Right lobe of liver (tissue), 4 donors: ENCODE measurements at regions not wholly inside any gene's neighbourhood (a gene's known extent, or its start where the extent isn't known, plus 50 kb on each side); places are given as distances from the start of the nearest gene placed in this dataset.

Experiments
- CTCF ChIP-seq, 4 donors: fragments of 200-600 bp in 3 of 4; fragments of 450-650 bp in 1 of 4; IDR thresholded peaks; one replicate each; pipeline versions ENCODE4 v1.5.1 to v1.8.0; 2016 to 2022; ENCODE audit warnings: antibody characterized with exemption in 4 of 4, mild to moderate bottlenecking in 2 of 4
- POLR2A ChIP-seq: fragments of 450-650 bp; IDR thresholded peaks from one replicate; pipeline ENCODE4 v1.6.1; 2017; ENCODE audit warnings: antibody characterized with exemption, mild to moderate bottlenecking
- donor health status: DM: no; HTN: no; CAD: no.
- donor health status: DM: no; HTN: no; CAD: no.
- donor health status: DM: no; HTN: yes; CAD: no.

- no peak for TF ChIP-seq POLR2A
- no peak for TF ChIP-seq CTCF (IDR thresholded peaks at IDR 0.05)
Measured at GRCh38 chr20:39850246-39850645, 838.8 kb downstream of the MAFB start.
